HEK293 (cell line): ENCODE measurements at regions not wholly inside any gene's neighbourhood (a gene's known extent, or its start where the extent isn't known, plus 50 kb on each side); places are given as distances from the start of the nearest gene placed in this dataset.

Experiments
- CTCF ChIA-PET: fragments of 350-600 bp; formaldehyde crosslinking; extraction: SDS; loops from one replicate; lab custom pipeline; 2021; ENCODE audit warnings: antibody characterized with exemption; lab: Yijun Ruan, JAX
- POLR2A ChIA-PET: fragments of 300-600 bp; formaldehyde crosslinking; extraction: SDS; loops from one replicate; lab custom pipeline; 2020; ENCODE audit warnings: antibody characterized with exemption, inconsistent platforms; lab: Yijun Ruan, JAX
- H3K27ac ChIP-seq: fragments of 200-500 bp; sonication (Bioruptor generic); 2 replicates; pipeline ENCODE4 v1.5.1; 2014; ENCODE audit warnings: low read depth, low read length, control low read depth, inconsistent platforms; ENCODE audit errors: extremely low read depth
- H3K36me3 ChIP-seq, 2 experiments: fragments of 200-500 bp in 1 of 2; sonication (Bioruptor generic) in 1 of 2; 1 replicate in 1 of 2; 2 replicates in 1 of 2; pipeline ENCODE4 v1.5.1; 2014 to 2017; ENCODE audit warnings: inconsistent platforms in 2 of 2, low read length in 2 of 2; ENCODE audit not compliant: control insufficient read depth in 2 of 2, insufficient read depth in 1 of 2
- H3K4me1 ChIP-seq: fragments of 200-500 bp; sonication (Bioruptor generic); 2 replicates; pipeline ENCODE4 v1.5.1; 2014; ENCODE audit warnings: mild to moderate bottlenecking, low read length, inconsistent platforms; ENCODE audit not compliant: control insufficient read depth, insufficient read depth
- H3K4me3 ChIP-seq: 2 replicates; pipeline ENCODE4 v1.5.1; 2011; ENCODE audit warnings: low read depth, mild to moderate bottlenecking, control low read depth, low read length, moderate library complexity
- H3K9me3 ChIP-seq: fragments of 200-500 bp; sonication (Bioruptor generic); 2 replicates; pipeline ENCODE4 v1.5.1; 2014; ENCODE audit warnings: low read depth, low read length, inconsistent platforms; ENCODE audit not compliant: control insufficient read depth, insufficient read depth
- EGR2 ChIP-seq: fragments of 450-650 bp; formaldehyde crosslinking; IDR thresholded peaks from 2 replicates; pipeline ENCODE4 v1.5.1; 2016; ENCODE audit warnings: low read depth, missing biosample characterization, missing genetic modification characterization
- GLI2 ChIP-seq: fragments of 450-650 bp; formaldehyde crosslinking; IDR thresholded peaks from 2 replicates; pipeline ENCODE4; 2017; ENCODE audit warnings: missing biosample characterization, missing genetic modification characterization, low read depth, borderline replicate concordance
- GLIS1 ChIP-seq: fragments of 450-650 bp; formaldehyde crosslinking; IDR thresholded peaks from 2 replicates; pipeline ENCODE4 v1.5.1; 2016; ENCODE audit warnings: missing biosample characterization, missing genetic modification characterization
- IKZF3 ChIP-seq: fragments of 450-650 bp; IDR thresholded peaks from 2 replicates; pipeline ENCODE4 v1.5.0; 2018; ENCODE audit warnings: missing biosample characterization, mild to moderate bottlenecking, missing genetic modification characterization, moderate library complexity
- KLF1 ChIP-seq: fragments of 450-650 bp; formaldehyde crosslinking; IDR thresholded peaks from 2 replicates; pipeline ENCODE4 v1.5.1; 2016; ENCODE audit warnings: missing biosample characterization, missing genetic modification characterization
- OVOL3 ChIP-seq: fragments of 450-650 bp; formaldehyde crosslinking; IDR thresholded peaks from 2 replicates; pipeline ENCODE4 v1.5.1; 2016; ENCODE audit warnings: missing biosample characterization, missing genetic modification characterization
- SCRT1 ChIP-seq: fragments of 450-650 bp; formaldehyde crosslinking; IDR thresholded peaks from 2 replicates; pipeline ENCODE4 v1.5.1; 2016; ENCODE audit warnings: missing biosample characterization, missing genetic modification characterization, borderline replicate concordance
- SCRT2 ChIP-seq: fragments of 450-650 bp; formaldehyde crosslinking; IDR thresholded peaks from 2 replicates; pipeline ENCODE4 v1.5.1; 2016; ENCODE audit warnings: missing biosample characterization, missing genetic modification characterization
- YY2 ChIP-seq: fragments of 450-650 bp; formaldehyde crosslinking; IDR thresholded peaks from 2 replicates; pipeline ENCODE4 v1.5.1; 2016; ENCODE audit warnings: missing biosample characterization, missing genetic modification characterization
- ZBTB11 ChIP-seq: fragments of 450-650 bp; formaldehyde crosslinking; conservative IDR thresholded peaks from 2 replicates; pipeline ENCODE4 v1.5.1; 2016; ENCODE audit warnings: low read depth, missing biosample characterization, missing genetic modification characterization
- ZNF132 ChIP-seq: fragments of 450-650 bp; formaldehyde crosslinking; IDR thresholded peaks from 2 replicates; pipeline ENCODE4 v1.5.1; 2017; ENCODE audit warnings: missing biosample characterization, missing genetic modification characterization, borderline replicate concordance
- ZNF148 ChIP-seq: fragments of 450-650 bp; formaldehyde crosslinking; IDR thresholded peaks from 2 replicates; pipeline ENCODE4 v1.5.0; 2017; ENCODE audit warnings: missing biosample characterization, missing genetic modification characterization, borderline replicate concordance
- ZNF184 ChIP-seq: fragments of 450-650 bp; IDR thresholded peaks from 2 replicates; pipeline ENCODE4 v1.5.1; 2018; ENCODE audit warnings: missing biosample characterization, mild to moderate bottlenecking, missing genetic modification characterization
- ZNF391 ChIP-seq: fragments of 450-650 bp; formaldehyde crosslinking; IDR thresholded peaks from 2 replicates; pipeline ENCODE4 v1.5.1; 2016; ENCODE audit warnings: low read depth, missing biosample characterization, missing genetic modification characterization, borderline replicate concordance
- ZNF585B ChIP-seq: fragments of 450-650 bp; formaldehyde crosslinking; IDR thresholded peaks from 2 replicates; pipeline ENCODE4 v1.5.1; 2016; ENCODE audit warnings: missing biosample characterization, missing genetic modification characterization
- ZNF660 ChIP-seq: fragments of 450-650 bp; IDR thresholded peaks from 2 replicates; pipeline ENCODE4 v1.5.1; 2018; ENCODE audit warnings: missing biosample characterization, mild to moderate bottlenecking, missing genetic modification characterization
- ZSCAN18 ChIP-seq: fragments of 450-650 bp; formaldehyde crosslinking; IDR thresholded peaks from 2 replicates; pipeline ENCODE4 v1.5.1; 2016; ENCODE audit warnings: missing biosample characterization, missing genetic modification characterization
- ZXDB ChIP-seq: fragments of 450-650 bp; formaldehyde crosslinking; IDR thresholded peaks from 2 replicates; pipeline ENCODE4 v1.5.1; 2016; ENCODE audit warnings: missing biosample characterization, missing genetic modification characterization
- TF ChIP-seq, protein P1 (sequence below): fragments of 450-650 bp; formaldehyde crosslinking; IDR thresholded peaks from 2 replicates; pipeline ENCODE4 v1.5.1; 2016; ENCODE audit warnings: missing biosample characterization, missing genetic modification characterization
- TF ChIP-seq, protein P2 (sequence below): fragments of 450-650 bp; formaldehyde crosslinking; IDR thresholded peaks from 2 replicates; pipeline ENCODE4 v1.5.1; 2016; ENCODE audit warnings: missing biosample characterization, missing genetic modification characterization

GRCh38 chr15:47944637-47945288 is 176.0 kb upstream of the SLC24A5 start:
- TF ChIP-seq ZNF132 (tag by site-specific recombination): no peak
- TF ChIP-seq ZBTB11 (tag by site-specific recombination): no peak
- TF ChIP-seq, protein P1, sequence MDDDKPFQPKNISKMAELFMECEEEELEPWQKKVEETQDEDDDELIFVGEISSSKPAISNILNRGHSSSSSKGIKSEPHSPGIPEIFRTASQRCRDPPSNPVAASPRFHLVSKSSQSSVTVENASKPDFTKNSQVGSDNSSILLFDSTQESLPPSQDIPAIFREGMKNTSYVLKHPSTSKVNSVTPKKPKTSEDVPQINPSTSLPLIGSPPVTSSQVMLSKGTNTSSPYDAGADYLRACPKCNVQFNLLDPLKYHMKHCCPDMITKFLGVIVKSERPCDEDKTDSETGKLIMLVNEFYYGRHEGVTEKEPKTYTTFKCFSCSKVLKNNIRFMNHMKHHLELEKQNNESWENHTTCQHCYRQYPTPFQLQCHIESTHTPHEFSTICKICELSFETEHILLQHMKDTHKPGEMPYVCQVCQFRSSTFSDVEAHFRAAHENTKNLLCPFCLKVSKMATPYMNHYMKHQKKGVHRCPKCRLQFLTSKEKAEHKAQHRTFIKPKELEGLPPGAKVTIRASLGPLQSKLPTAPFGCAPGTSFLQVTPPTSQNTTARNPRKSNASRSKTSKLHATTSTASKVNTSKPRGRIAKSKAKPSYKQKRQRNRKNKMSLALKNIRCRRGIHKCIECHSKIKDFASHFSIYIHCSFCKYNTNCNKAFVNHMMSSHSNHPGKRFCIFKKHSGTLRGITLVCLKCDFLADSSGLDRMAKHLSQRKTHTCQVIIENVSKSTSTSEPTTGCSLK: no peak
- no peak for TF ChIP-seq ZNF391 (tag by site-specific recombination)
- TF ChIP-seq, protein P2, sequence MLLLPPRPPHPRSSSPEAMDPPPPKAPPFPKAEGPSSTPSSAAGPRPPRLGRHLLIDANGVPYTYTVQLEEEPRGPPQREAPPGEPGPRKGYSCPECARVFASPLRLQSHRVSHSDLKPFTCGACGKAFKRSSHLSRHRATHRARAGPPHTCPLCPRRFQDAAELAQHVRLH (tag by site-specific recombination): no peak
- no peak for TF ChIP-seq ZNF184 (tag by site-specific recombination)
- TF ChIP-seq OVOL3 (tag by site-specific recombination): no peak
- no peak for TF ChIP-seq ZXDB (tag by site-specific recombination)
- TF ChIP-seq SCRT1 (tag by site-specific recombination): no peak
- TF ChIP-seq ZNF660 (tag by site-specific recombination): no peak
- no peak for TF ChIP-seq YY2
- Histone ChIP-seq H3K27ac (no peak overlapping the region), H3K36me3 (no peaks in the 10 kb centered on the region), H3K4me3 (no peak overlapping the region), H3K9me3 (no peaks in the 10 kb centered on the region), H3K4me1 (no peaks in the 10 kb centered on the region)
- ChIA-PET CTCF (interaction anchor here (0.6 to 0.7 kb wide), 2 partner anchors 38 to 167 kb away, joined by 4 to 6 read pairs; no protein-coding TSS in a partner anchor), POLR2A (no interaction called here)

DNA sequence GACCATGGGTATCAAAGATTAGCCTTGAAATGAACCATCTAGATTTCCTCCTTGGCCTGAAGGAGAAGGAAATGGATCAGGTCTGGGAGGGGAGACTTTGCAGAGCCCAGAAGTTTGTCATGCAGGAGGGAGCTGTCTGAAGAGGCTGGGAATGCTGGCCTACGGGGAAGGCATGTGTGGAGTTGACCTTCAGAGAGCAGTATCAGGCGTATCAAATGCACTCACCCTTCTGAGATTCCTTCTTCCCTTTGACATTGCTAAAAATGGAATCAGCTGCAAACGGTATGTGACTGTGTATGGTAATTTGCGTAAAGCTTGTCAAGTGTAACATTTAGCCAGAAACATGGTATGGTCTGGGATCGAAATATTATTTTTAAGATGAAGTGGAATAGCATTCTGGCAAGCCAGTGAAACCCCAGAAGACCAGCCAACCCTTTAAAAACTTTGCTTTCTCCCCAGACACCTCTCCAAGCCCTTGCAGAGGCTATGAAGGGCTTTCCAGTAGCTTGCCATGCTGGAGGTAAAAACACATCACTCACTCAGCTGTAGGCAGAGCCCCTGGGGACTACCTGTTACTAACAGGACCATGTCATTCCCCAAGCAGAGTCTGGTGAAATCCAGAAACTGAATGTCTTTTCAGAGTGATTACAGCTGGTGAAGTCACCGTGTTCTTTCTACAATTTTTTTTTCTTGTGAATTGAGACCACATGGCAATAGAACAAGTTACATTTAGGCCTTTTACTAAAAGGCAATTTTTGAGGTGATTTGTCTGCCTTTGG is 174.7 kb upstream of the SLC24A5 start:
- H3K4me1 ChIP-seq: no peaks in the 10 kb centered on the region
- POLR2A ChIA-PET: interaction anchor here (0.7 kb wide), 1 partner anchor 97 kb away, joined by 3 read pairs; no protein-coding TSS in a partner anchor
- TF ChIP-seq ZNF148 (no peak), ZSCAN18 (no peak), GLIS1 (peak; percentile 50; the same call in 1 of the 2 replicates), EGR2 (tag by site-specific recombination) (no peak), SCRT2 (tag by site-specific recombination) (peak; percentile 76), KLF1 (no peak), ZNF585B (tag by site-specific recombination) (no peak), IKZF3 (tag by site-specific recombination) (no peak), GLI2 (tag by site-specific recombination) (no peak)
- TF ChIP-seq, all 188 proteins: peak for 2
- Histone ChIP-seq H3K36me3 (no peaks in the 10 kb centered on the region), H3K9me3 (no peaks in the 10 kb centered on the region), H3K4me3 (no peak overlapping the region), H3K27ac (no peak overlapping the region)
- CTCF ChIA-PET: interaction anchor here (0.6 kb wide), 1 partner anchor 339 kb away, joined by 3 read pairs; no protein-coding TSS in a partner anchor
